Kidney (tissue), 13 donors: ENCODE measurements at regions not wholly inside any gene's neighbourhood (a gene's known extent, or its start where the extent isn't known, plus 50 kb on each side); places are given as distances from the start of the nearest gene placed in this dataset.

ENCODE experiments used
- DNase-seq, 5 donors: peaks; one replicate each; pipeline ENCODE4 v3.0.0-alpha.2; 2013 to 2020
- FAIRE-seq: peaks from 2 replicates; lab custom pipeline; 2012; peaks lifted over from hg19 to GRCh38; lab: Jason Lieb, UNC
- H3K27ac ChIP-seq, 2 donors: one replicate each; pipeline ENCODE4 v1.7.0; 2013; ENCODE audit warnings: low read depth in 2 of 2, low read length in 2 of 2, inconsistent platforms in 1 of 2
- H3K27me3 ChIP-seq: one replicate; pipeline ENCODE4 v1.7.1; 2013; ENCODE audit warnings: low read length, inconsistent platforms; ENCODE audit not compliant: control insufficient read depth, insufficient read depth
- H3K36me3 ChIP-seq, 3 donors: one replicate each; pipeline versions ENCODE4 v1.7.0 to v1.7.1; 2013; ENCODE audit warnings: low read length in 3 of 3, control low read depth in 1 of 3, inconsistent platforms in 1 of 3; ENCODE audit not compliant: insufficient read depth in 3 of 3, control insufficient read depth in 2 of 3
- H3K4me1 ChIP-seq, 3 donors: one replicate each; pipeline versions ENCODE4 v1.7.0 to v1.7.1; 2013; ENCODE audit warnings: low read length in 3 of 3, inconsistent platforms in 1 of 3, low read depth in 1 of 3; ENCODE audit not compliant: control insufficient read depth in 2 of 3, insufficient read depth in 2 of 3
- H3K4me3 ChIP-seq, 3 donors: one replicate each; pipeline versions ENCODE4 v1.7.0 to v1.8.1; 2013; ENCODE audit warnings: low read length in 3 of 3, control low read depth in 1 of 3, inconsistent platforms in 1 of 3
- H3K9ac ChIP-seq, 3 donors: one replicate each; pipeline versions ENCODE4 v1.7.0 to v1.7.1; 2013; ENCODE audit warnings: low read length in 3 of 3, control low read depth in 1 of 3, inconsistent platforms in 1 of 3
- H3K9me3 ChIP-seq, 3 donors: one replicate each; pipeline versions ENCODE4 v1.7.0 to v1.7.1; 2013; ENCODE audit warnings: low read length in 3 of 3, control low read depth in 1 of 3, inconsistent platforms in 1 of 3; ENCODE audit not compliant: control insufficient read depth in 2 of 3, insufficient read depth in 1 of 3
- CTCF ChIP-seq: IDR thresholded peaks from 3 replicates; pipeline ENCODE4 v1.5.1; 2012; ENCODE audit warnings: mild to moderate bottlenecking, moderate library complexity, borderline replicate concordance; ENCODE audit not compliant: insufficient read depth; ENCODE audit errors: extremely low read depth
- intact Hi-C: fragments of 100-400 bp; cut with DNase I; formaldehyde crosslinking; loops from one replicate; pipeline ENCODE4 v1.11.1; 2022
- donor health status: control.
- donor health status: control.
- donor health status: control.
- donor health status: control.
- donor health status: control.
- donor health status: DM: yes; HTN: yes; CAD: no.
- donor health status: Normal renal cell carcinoma (clear cell type).

- Histone ChIP-seq H3K27me3 (no peaks in the 10 kb centered on the region), H3K9me3 (no peaks in the 10 kb centered on the region), H3K4me1 (no peaks in the 10 kb centered on the region), H3K36me3 (no peaks in the 10 kb centered on the region), H3K27ac (no peak overlapping the region), H3K9ac (no peak overlapping the region), H3K4me3 (no peak overlapping the region)
- FAIRE-seq (no peak), DNase-seq (no peak)
- TF ChIP-seq CTCF = no peak
- intact Hi-C loops = no loop called here
Measured at GRCh38 chr11:112506852-112507251, 246.2 kb upstream of the PLET1 start.

- H3K27ac ChIP-seq = no peak overlapping the region
- no peak overlapping the region for H3K9ac ChIP-seq
- FAIRE-seq (no peak), DNase-seq (no peak)
- no peaks in the 10 kb centered on the region for H3K36me3 ChIP-seq
- H3K4me3 ChIP-seq = no peak overlapping the region
- no peaks in the 10 kb centered on the region for H3K4me1 ChIP-seq
- no peaks in the 10 kb centered on the region for H3K9me3 ChIP-seq
- H3K27me3 ChIP-seq = no peaks in the 10 kb centered on the region
- intact Hi-C loops = no loop called here
- TF ChIP-seq CTCF = no peak
Measured at GRCh38 chr11:112507281-112507680, 246.6 kb upstream of the PLET1 start.

GRCh38 chr11:112508750-112509149, 248.1 kb upstream of the PLET1 start:
- H3K9ac ChIP-seq = no peak overlapping the region
- TF ChIP-seq CTCF = no peak
- no peaks in the 10 kb centered on the region for H3K27me3 ChIP-seq
- intact Hi-C loops = no loop called here
- H3K27ac ChIP-seq = no peak overlapping the region
- DNase-seq (no peak), FAIRE-seq (no peak)
- H3K4me1 ChIP-seq = no peaks in the 10 kb centered on the region
- no peaks in the 10 kb centered on the region for H3K9me3 ChIP-seq
- no peaks in the 10 kb centered on the region for H3K36me3 ChIP-seq
- H3K4me3 ChIP-seq = no peak overlapping the region

- H3K27me3 ChIP-seq = no peaks in the 10 kb centered on the region
- no peak overlapping the region for H3K4me3 ChIP-seq
- intact Hi-C loops = no loop called here
- no peak for FAIRE-seq
- no peak for DNase-seq
- no peak for TF ChIP-seq CTCF
- H3K4me1 ChIP-seq = no peaks in the 10 kb centered on the region
- no peaks in the 10 kb centered on the region for H3K36me3 ChIP-seq
- H3K9me3 ChIP-seq = no peaks in the 10 kb centered on the region
- no peak overlapping the region for H3K9ac ChIP-seq
- H3K27ac ChIP-seq = no peak overlapping the region
Measured at GRCh38 chr11:112509300-112509699, 248.6 kb upstream of the PLET1 start.
